Calu3 (cell line): ENCODE measurements at regions not wholly inside any gene's neighbourhood (a gene's known extent, or its start where the extent isn't known, plus 50 kb on each side); places are given as distances from the start of the nearest gene placed in this dataset.

Experiments used
- BruUV-seq: library from RNA; stranded (reverse); fragments of 400-500 nt; replicated peaks from 2 replicates; lab custom pipeline; 2021; lab: Mats Ljungman, UMichigan
- CTCF ChIA-PET: fragments of 300-600 bp; sonication (Branson Sonifier 250); formaldehyde crosslinking; loops from one replicate; lab custom pipeline; 2022; ENCODE audit warnings: antibody characterized with exemption; lab: Charles Lee
- DNase-seq: peaks from one replicate; pipeline ENCODE4 v3.0.0; 2022
- H3K27ac Mint-ChIP-seq: one replicate; pipeline ENCODE4 v1.8.0; 2022; ENCODE audit warnings: mixed read lengths; ENCODE audit not compliant: unreplicated experiment
- H3K27me3 Mint-ChIP-seq: one replicate; pipeline ENCODE4 v1.8.0; 2022; ENCODE audit warnings: mixed read lengths; ENCODE audit not compliant: unreplicated experiment
- H3K36me3 Mint-ChIP-seq: one replicate; pipeline ENCODE4 v1.8.0; 2022; ENCODE audit warnings: mild to moderate bottlenecking, moderate library complexity, mixed read lengths; ENCODE audit not compliant: insufficient read depth, unreplicated experiment
- H3K4me1 Mint-ChIP-seq: one replicate; pipeline ENCODE4 v1.8.0; 2022; ENCODE audit warnings: mild to moderate bottlenecking, low read depth, mixed read lengths; ENCODE audit not compliant: unreplicated experiment
- H3K4me3 Mint-ChIP-seq: one replicate; pipeline ENCODE4 v1.8.0; 2022; ENCODE audit warnings: mild to moderate bottlenecking, low read depth, moderate library complexity, mixed read lengths; ENCODE audit not compliant: unreplicated experiment
- H3K9me3 Mint-ChIP-seq: one replicate; pipeline ENCODE4 v1.8.0; 2022; ENCODE audit warnings: low read depth, mixed read lengths; ENCODE audit not compliant: unreplicated experiment
- CTCF ChIP-seq: fragments of 200-600 bp; IDR thresholded peaks from one replicate; pipeline ENCODE4 v1.8.0; 2022; ENCODE audit warnings: antibody characterized with exemption; ENCODE audit not compliant: unreplicated experiment
- intact Hi-C: fragments of 100-400 bp; cut with micrococcal nuclease; formaldehyde crosslinking; loops from one replicate; pipeline ENCODE4 v1.10.0; 2022; ENCODE audit not compliant: unreplicated experiment

GRCh38 chr3:103899328-103899727 is 1464.5 kb downstream of the ZPLD1 start:
- no TSS peak for BruUV-seq

DNA sequence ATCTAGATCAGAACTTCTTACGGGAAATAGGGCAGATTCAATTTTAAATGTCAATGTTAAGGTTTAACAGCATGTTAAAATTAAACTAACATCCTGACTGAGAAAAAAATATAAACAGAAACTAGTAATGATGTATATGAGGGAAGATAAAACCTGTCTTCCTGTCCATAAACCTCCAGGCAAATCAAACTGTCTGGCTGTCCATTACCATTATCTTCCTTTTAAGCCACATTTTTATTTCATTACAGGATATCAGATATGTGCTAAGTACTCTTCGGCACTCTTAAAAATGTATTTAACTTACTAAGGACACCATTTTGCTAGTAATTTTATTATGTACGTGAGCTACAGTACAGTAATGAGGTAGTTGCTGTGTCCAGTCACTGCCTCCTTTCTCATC is 1461.7 kb upstream of the ALCAM start:
- no peak for TF ChIP-seq CTCF
- no peak overlapping the region for H3K27ac Mint-ChIP-seq
- H3K4me1 Mint-ChIP-seq = no peaks in the 10 kb centered on the region
- no peak for DNase-seq
- H3K27me3 Mint-ChIP-seq = no peaks in the 10 kb centered on the region
- H3K36me3 Mint-ChIP-seq = no peaks in the 10 kb centered on the region
- intact Hi-C loops = no loop called here
- no TSS peak for BruUV-seq
- no peak overlapping the region for H3K4me3 Mint-ChIP-seq
- H3K9me3 Mint-ChIP-seq = peaks cover 3% of the 10 kb centered on the region
- CTCF ChIA-PET = no interaction called here

More at GRCh38 chr3:103899328-103899727, 1464.5 kb downstream of the ZPLD1 start:
- Mint-ChIP-seq H3K4me3 (no peak overlapping the region), H3K9me3 (no peaks in the 10 kb centered on the region), H3K27me3 (no peaks in the 10 kb centered on the region), H3K36me3 (no peaks in the 10 kb centered on the region), H3K27ac (no peak overlapping the region), H3K4me1 (no peaks in the 10 kb centered on the region)
- no peak for TF ChIP-seq CTCF
- CTCF ChIA-PET = no interaction called here
- no peak for DNase-seq
- intact Hi-C loops = no loop called here

GRCh38 chr3:103906304-103906703 is 1460.4 kb upstream of the ALCAM start:
- H3K4me1 Mint-ChIP-seq = no peaks in the 10 kb centered on the region
- CTCF ChIA-PET = no interaction called here
- intact Hi-C loops = no loop called here
- no peaks in the 10 kb centered on the region for H3K27me3 Mint-ChIP-seq
- peaks cover 3% of the 10 kb centered on the region for H3K9me3 Mint-ChIP-seq
- no peak for DNase-seq
- no peak for TF ChIP-seq CTCF
- no peaks in the 10 kb centered on the region for H3K36me3 Mint-ChIP-seq
- no TSS peak for BruUV-seq
- H3K4me3 Mint-ChIP-seq = no peak overlapping the region
- H3K27ac Mint-ChIP-seq = no peak overlapping the region

GRCh38 chr3:103906808-103907207 is 1459.9 kb upstream of the ALCAM start:
- Mint-ChIP-seq H3K4me1 (no peaks in the 10 kb centered on the region), H3K27me3 (no peaks in the 10 kb centered on the region)
- no TSS peak for BruUV-seq

More at GRCh38 chr3:103906808-103907207, 1459.9 kb upstream of the ALCAM start:
- no peak for TF ChIP-seq CTCF
- CTCF ChIA-PET = no interaction called here
- no peaks in the 10 kb centered on the region for H3K36me3 Mint-ChIP-seq
- no peak overlapping the region for H3K4me3 Mint-ChIP-seq
- H3K27ac Mint-ChIP-seq = no peak overlapping the region
- H3K9me3 Mint-ChIP-seq = peaks cover 3% of the 10 kb centered on the region
- intact Hi-C loops = no loop called here
- no peak for DNase-seq
